Endothelial cell of umbilical vein (primary cell): ENCODE measurements at regions not wholly inside any gene's neighbourhood (a gene's known extent, or its start where the extent isn't known, plus 50 kb on each side); places are given as distances from the start of the nearest gene placed in this dataset.

Source experiments
- EZH2 ChIP-seq: IDR thresholded peaks from 2 replicates; pipeline ENCODE4 v1.6.1; 2012; ENCODE audit warnings: borderline replicate concordance, low read depth, mild to moderate bottlenecking, moderate library complexity, low read length, inconsistent platforms; ENCODE audit not compliant: severe bottlenecking
- POLR2AphosphoS5 ChIP-seq: IDR thresholded peaks from 2 replicates; pipeline ENCODE4 v1.6.1; 2012; ENCODE audit warnings: low read depth, mild to moderate bottlenecking, control low read depth, low read length, moderate library complexity; ENCODE audit not compliant: insufficient read depth
- TF ChIP-seq, protein P1 (sequence below), 2 donors: IDR thresholded peaks; 1 replicate in 1 of 2; 2 replicates in 1 of 2; pipeline ENCODE4 v1.5.1; 2011; ENCODE audit warnings: low read length in 2 of 2, mild to moderate bottlenecking in 2 of 2, moderate library complexity in 2 of 2, control low read depth in 1 of 2, inconsistent platforms in 1 of 2, low read depth in 1 of 2; ENCODE audit not compliant: insufficient read depth in 1 of 2; ENCODE audit errors: extremely low read depth in 1 of 2

DNA sequence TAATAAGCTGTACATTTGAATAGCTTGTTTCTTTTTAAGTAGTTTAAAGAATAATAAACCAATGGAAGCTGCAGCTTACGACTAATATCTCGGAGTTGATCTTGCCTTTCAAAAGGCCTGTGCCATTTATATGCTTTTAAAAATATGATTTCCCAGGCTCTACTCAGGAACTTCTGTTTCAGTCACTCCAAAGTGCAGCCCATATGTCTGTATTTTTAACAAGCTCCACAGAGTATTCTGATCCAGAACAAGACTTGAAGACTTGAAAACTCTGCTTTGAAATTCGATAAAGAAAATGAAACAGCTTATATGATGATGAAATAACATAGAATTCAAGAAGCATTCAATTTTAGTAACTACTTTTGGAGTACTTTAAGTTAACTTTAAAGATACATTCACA lies 79.1 kb upstream of the PLPPR4 start:
- TF ChIP-seq, protein P1, sequence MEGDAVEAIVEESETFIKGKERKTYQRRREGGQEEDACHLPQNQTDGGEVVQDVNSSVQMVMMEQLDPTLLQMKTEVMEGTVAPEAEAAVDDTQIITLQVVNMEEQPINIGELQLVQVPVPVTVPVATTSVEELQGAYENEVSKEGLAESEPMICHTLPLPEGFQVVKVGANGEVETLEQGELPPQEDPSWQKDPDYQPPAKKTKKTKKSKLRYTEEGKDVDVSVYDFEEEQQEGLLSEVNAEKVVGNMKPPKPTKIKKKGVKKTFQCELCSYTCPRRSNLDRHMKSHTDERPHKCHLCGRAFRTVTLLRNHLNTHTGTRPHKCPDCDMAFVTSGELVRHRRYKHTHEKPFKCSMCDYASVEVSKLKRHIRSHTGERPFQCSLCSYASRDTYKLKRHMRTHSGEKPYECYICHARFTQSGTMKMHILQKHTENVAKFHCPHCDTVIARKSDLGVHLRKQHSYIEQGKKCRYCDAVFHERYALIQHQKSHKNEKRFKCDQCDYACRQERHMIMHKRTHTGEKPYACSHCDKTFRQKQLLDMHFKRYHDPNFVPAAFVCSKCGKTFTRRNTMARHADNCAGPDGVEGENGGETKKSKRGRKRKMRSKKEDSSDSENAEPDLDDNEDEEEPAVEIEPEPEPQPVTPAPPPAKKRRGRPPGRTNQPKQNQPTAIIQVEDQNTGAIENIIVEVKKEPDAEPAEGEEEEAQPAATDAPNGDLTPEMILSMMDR (IDR thresholded peaks at IDR 0.05; ENCODE audit: extremely low read depth in 1 of 2, insufficient read depth in 1 of 2, low read depth in 1 of 2, low read length in 2 of 2), result no peak
- TF ChIP-seq EZH2, result no peak
- no peak for TF ChIP-seq POLR2AphosphoS5
